Chondrocyte (in vitro differentiated cells): ENCODE measurements at regions not wholly inside any gene's neighbourhood (a gene's known extent, or its start where the extent isn't known, plus 50 kb on each side); places are given as distances from the start of the nearest gene placed in this dataset.

Experiments used
- DNase-seq: peaks from one replicate; pipeline ENCODE4 v3.0.0; 2021; ENCODE audit warnings: mixed read lengths, low spot score
- H3K27ac Mint-ChIP-seq: one replicate; pipeline ENCODE4 v1.8.0; 2021; ENCODE audit warnings: mild to moderate bottlenecking, moderate library complexity, mixed read lengths; ENCODE audit not compliant: unreplicated experiment
- H3K27me3 Mint-ChIP-seq: 2 replicates; pipeline ENCODE4 v1.8.0; 2021; ENCODE audit warnings: low read depth, mixed read lengths
- H3K36me3 Mint-ChIP-seq: 2 replicates; pipeline ENCODE4 v1.8.0; 2021; ENCODE audit warnings: low read depth, mixed read lengths
- H3K4me1 Mint-ChIP-seq: 2 replicates; pipeline ENCODE4 v1.8.0; 2021; ENCODE audit warnings: low read depth, mild to moderate bottlenecking, mixed read lengths
- H3K4me3 Mint-ChIP-seq: one replicate; pipeline ENCODE4 v1.8.0; 2021; ENCODE audit warnings: mild to moderate bottlenecking, moderate library complexity, mixed read lengths; ENCODE audit not compliant: unreplicated experiment
- H3K9me3 Mint-ChIP-seq: 2 replicates; pipeline ENCODE4 v1.8.0; 2021; ENCODE audit warnings: low read depth, mixed read lengths
- CTCF ChIP-seq: fragments of 200-600 bp; sonication (generic); IDR thresholded peaks from 2 replicates; pipeline ENCODE4 v1.5.0; 2021; ENCODE audit warnings: antibody characterized with exemption, mild to moderate bottlenecking, moderate library complexity

- Mint-ChIP-seq H3K4me1 (no peaks in the 10 kb centered on the region), H3K27me3 (no peaks in the 10 kb centered on the region), H3K4me3 (no peak overlapping the region), H3K27ac (no peak overlapping the region), H3K36me3 (no peaks in the 10 kb centered on the region), H3K9me3 (peaks cover 2% of the 10 kb centered on the region)
- DNase-seq = no peak
- TF ChIP-seq CTCF = no peak
These were observed 58.0 kb upstream of the PRMT6 start for GRCh38 chr1:106998431-106999002.

DNA sequence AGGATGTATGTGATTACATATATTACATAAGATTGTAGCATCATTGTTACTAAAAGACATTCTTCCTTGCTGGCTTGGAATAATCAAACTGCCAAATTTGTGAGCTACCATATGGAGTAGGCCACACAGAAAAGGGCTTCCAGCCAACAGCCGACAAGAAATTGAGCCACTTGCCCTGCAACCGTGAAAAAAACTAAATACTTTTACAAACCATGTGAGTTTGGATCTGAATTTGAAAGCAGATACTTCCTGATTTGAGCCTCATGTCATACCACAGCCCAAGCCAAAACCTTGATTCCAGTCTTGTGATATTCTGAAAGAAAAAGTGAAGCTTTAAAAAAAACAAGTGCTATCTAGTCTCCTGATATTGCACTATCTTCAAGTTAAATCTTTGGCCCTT is 55.6 kb upstream of the PRMT6 start:
- TF ChIP-seq CTCF = no peak
- DNase-seq = no peak

GRCh38 chr1:107003972-107004371 is 52.5 kb upstream of the PRMT6 start:
- Mint-ChIP-seq H3K27me3 (peaks cover 9% of the 10 kb centered on the region), H3K27ac (no peak overlapping the region), H3K4me1 (no peaks in the 10 kb centered on the region), H3K9me3 (no peaks in the 10 kb centered on the region), H3K4me3 (no peak overlapping the region), H3K36me3 (no peaks in the 10 kb centered on the region)
- no peak for TF ChIP-seq CTCF
- DNase-seq = no peak

More for the DNA sequence above, 55.6 kb upstream of the PRMT6 start:
- no peaks in the 10 kb centered on the region for H3K4me1 Mint-ChIP-seq
- no peaks in the 10 kb centered on the region for H3K36me3 Mint-ChIP-seq
- peaks cover 2% of the 10 kb centered on the region for H3K27me3 Mint-ChIP-seq
- no peak overlapping the region for H3K27ac Mint-ChIP-seq
- H3K9me3 Mint-ChIP-seq = no peaks in the 10 kb centered on the region
- no peak overlapping the region for H3K4me3 Mint-ChIP-seq

DNA sequence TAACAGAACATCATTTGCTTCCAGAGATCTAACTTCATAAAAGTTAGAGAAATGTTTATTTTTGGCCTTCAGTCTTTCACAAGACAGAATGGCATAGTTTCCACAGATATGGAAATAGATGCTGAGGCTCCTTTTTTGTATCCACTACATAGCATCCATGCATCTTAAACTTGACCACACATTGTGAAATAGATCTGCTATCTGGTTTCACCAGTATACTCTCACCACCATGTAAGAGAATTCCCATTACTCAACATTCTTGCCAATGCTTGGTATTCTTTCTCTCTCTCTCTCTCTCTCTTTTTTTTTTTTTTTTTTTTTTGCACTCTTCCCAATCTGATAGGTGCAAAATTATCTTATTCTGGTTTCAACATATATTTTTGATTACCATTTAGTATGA is 52.1 kb upstream of the PRMT6 start:
- Mint-ChIP-seq H3K4me3 (no peak overlapping the region), H3K27me3 (peaks cover 13% of the 10 kb centered on the region), H3K36me3 (no peaks in the 10 kb centered on the region), H3K9me3 (no peaks in the 10 kb centered on the region), H3K27ac (no peak overlapping the region), H3K4me1 (no peaks in the 10 kb centered on the region)
- no peak for TF ChIP-seq CTCF
- DNase-seq = no peak
